ENCODE measurements at regions not wholly inside any gene's neighbourhood (a gene's known extent, or its start where the extent isn't known, plus 50 kb on each side); places are given as distances from the start of the nearest gene placed in this dataset.

GRCh38 chr20:59470521-59470920 is 133.8 kb upstream of the PHACTR3 start:
- no peak for TF ChIP-seq YY1 (IDR thresholded peaks at IDR 0.05; ENCODE audit: insufficient read depth, insufficient read length)
- H3K9ac ChIP-seq (ENCODE audit: insufficient read length, low read depth): no peak overlapping the region
- no peak overlapping the region for H3K4me3 ChIP-seq (ENCODE audit: insufficient read length, low read depth)
- H3K4me1 ChIP-seq (ENCODE audit: insufficient read depth, insufficient read length): peaks cover 17% of the 10 kb centered on the region
- H3K9me3 ChIP-seq (ENCODE audit: insufficient read depth, low read length): no peaks in the 10 kb centered on the region
- no peak for DNase-seq (ENCODE audit: low read depth, low spot score)
- no peaks in the 10 kb centered on the region for H3K27me3 ChIP-seq (ENCODE audit: insufficient read depth, insufficient read length)
- no peaks in the 10 kb centered on the region for H3K36me3 ChIP-seq (ENCODE audit: insufficient read depth, insufficient read length, low read length)

- no peak for DNase-seq (ENCODE audit: low read depth, low spot score)
- Histone ChIP-seq H3K9me3 (ENCODE audit: insufficient read depth, low read length) (no peaks in the 10 kb centered on the region), H3K4me3 (ENCODE audit: insufficient read length, low read depth) (no peak overlapping the region), H3K9ac (ENCODE audit: insufficient read length, low read depth) (no peak overlapping the region), H3K36me3 (ENCODE audit: insufficient read depth, insufficient read length, low read length) (no peaks in the 10 kb centered on the region), H3K4me1 (ENCODE audit: insufficient read depth, insufficient read length) (peaks cover 17% of the 10 kb centered on the region), H3K27me3 (ENCODE audit: insufficient read depth, insufficient read length) (no peaks in the 10 kb centered on the region)
- no peak for TF ChIP-seq YY1 (IDR thresholded peaks at IDR 0.05; ENCODE audit: insufficient read depth, insufficient read length)
- TF ChIP-seq ZNF274 (IDR thresholded peaks at IDR 0.05; ENCODE audit: low read depth, low read length): no peak
- TF ChIP-seq SUZ12 (IDR thresholded peaks at IDR 0.05; ENCODE audit: extremely low read depth, insufficient read depth, insufficient read length): no peak
Measured at GRCh38 chr20:59471653-59472421, 132.5 kb upstream of the PHACTR3 start.

GRCh38 chr20:59473742-59474141 is 130.6 kb upstream of the PHACTR3 start:
- no peaks in the 10 kb centered on the region for H3K9me3 ChIP-seq (ENCODE audit: insufficient read depth, low read length)
- H3K4me1 ChIP-seq (ENCODE audit: insufficient read depth, insufficient read length): peaks cover 15% of the 10 kb centered on the region
- no peak overlapping the region for H3K4me3 ChIP-seq (ENCODE audit: insufficient read length, low read depth)
- H3K27me3 ChIP-seq (ENCODE audit: insufficient read depth, insufficient read length): no peaks in the 10 kb centered on the region
- H3K9ac ChIP-seq (ENCODE audit: insufficient read length, low read depth): no peak overlapping the region
- no peaks in the 10 kb centered on the region for H3K36me3 ChIP-seq (ENCODE audit: insufficient read depth, insufficient read length, low read length)
- TF ChIP-seq SUZ12 (IDR thresholded peaks at IDR 0.05; ENCODE audit: extremely low read depth, insufficient read depth, insufficient read length) (no peak), ZNF274 (IDR thresholded peaks at IDR 0.05; ENCODE audit: low read depth, low read length) (no peak), YY1 (IDR thresholded peaks at IDR 0.05; ENCODE audit: insufficient read depth, insufficient read length) (no peak)
- no peak for DNase-seq (ENCODE audit: low read depth, low spot score)

- Histone ChIP-seq H3K36me3 (ENCODE audit: insufficient read depth, insufficient read length, low read length) (no peaks in the 10 kb centered on the region), H3K4me1 (ENCODE audit: insufficient read depth, insufficient read length) (no peaks in the 10 kb centered on the region), H3K9ac (ENCODE audit: insufficient read length, low read depth) (no peak overlapping the region), H3K4me3 (ENCODE audit: insufficient read length, low read depth) (no peak overlapping the region), H3K9me3 (ENCODE audit: insufficient read depth, low read length) (no peaks in the 10 kb centered on the region), H3K27me3 (ENCODE audit: insufficient read depth, insufficient read length) (no peaks in the 10 kb centered on the region)
- no peak for DNase-seq (ENCODE audit: low read depth, low spot score)
- no peak for TF ChIP-seq YY1 (IDR thresholded peaks at IDR 0.05; ENCODE audit: insufficient read depth, insufficient read length)
- TF ChIP-seq SUZ12 (IDR thresholded peaks at IDR 0.05; ENCODE audit: extremely low read depth, insufficient read depth, insufficient read length): no peak
- no peak for TF ChIP-seq ZNF274 (IDR thresholded peaks at IDR 0.05; ENCODE audit: low read depth, low read length)
Measured at GRCh38 chr20:59481067-59481466, 123.3 kb upstream of the PHACTR3 start.

GRCh38 chr20:59481477-59482018 is 122.8 kb upstream of the PHACTR3 start:
- no peak overlapping the region for H3K9ac ChIP-seq (ENCODE audit: insufficient read length, low read depth)
- H3K4me1 ChIP-seq (ENCODE audit: insufficient read depth, insufficient read length): no peaks in the 10 kb centered on the region
- H3K9me3 ChIP-seq (ENCODE audit: insufficient read depth, low read length): no peaks in the 10 kb centered on the region
- no peak overlapping the region for H3K4me3 ChIP-seq (ENCODE audit: insufficient read length, low read depth)
- no peak for DNase-seq (ENCODE audit: low read depth, low spot score)
- H3K36me3 ChIP-seq (ENCODE audit: insufficient read depth, insufficient read length, low read length): no peaks in the 10 kb centered on the region
- no peak for TF ChIP-seq SUZ12 (IDR thresholded peaks at IDR 0.05; ENCODE audit: extremely low read depth, insufficient read depth, insufficient read length)
- no peak for TF ChIP-seq YY1 (IDR thresholded peaks at IDR 0.05; ENCODE audit: insufficient read depth, insufficient read length)
- TF ChIP-seq ZNF274 (IDR thresholded peaks at IDR 0.05; ENCODE audit: low read depth, low read length): no peak
- H3K27me3 ChIP-seq (ENCODE audit: insufficient read depth, insufficient read length): no peaks in the 10 kb centered on the region

GRCh38 chr20:59482351-59483187 is 121.8 kb upstream of the PHACTR3 start:
- no peak overlapping the region for H3K4me3 ChIP-seq (ENCODE audit: insufficient read length, low read depth)
- no peak for DNase-seq (ENCODE audit: low read depth, low spot score)
- H3K9ac ChIP-seq (ENCODE audit: insufficient read length, low read depth): no peak overlapping the region
- H3K9me3 ChIP-seq (ENCODE audit: insufficient read depth, low read length): no peaks in the 10 kb centered on the region
- no peaks in the 10 kb centered on the region for H3K27me3 ChIP-seq (ENCODE audit: insufficient read depth, insufficient read length)
- no peaks in the 10 kb centered on the region for H3K36me3 ChIP-seq (ENCODE audit: insufficient read depth, insufficient read length, low read length)
- TF ChIP-seq SUZ12 (IDR thresholded peaks at IDR 0.05; ENCODE audit: extremely low read depth, insufficient read depth, insufficient read length) (no peak), YY1 (IDR thresholded peaks at IDR 0.05; ENCODE audit: insufficient read depth, insufficient read length) (no peak), ZNF274 (IDR thresholded peaks at IDR 0.05; ENCODE audit: low read depth, low read length) (no peak)
- H3K4me1 ChIP-seq (ENCODE audit: insufficient read depth, insufficient read length): no peaks in the 10 kb centered on the region

GRCh38 chr20:59483481-59483880 is 120.9 kb upstream of the PHACTR3 start:
- H3K27me3 ChIP-seq (ENCODE audit: insufficient read depth, insufficient read length): no peaks in the 10 kb centered on the region
- TF ChIP-seq SUZ12 (IDR thresholded peaks at IDR 0.05; ENCODE audit: extremely low read depth, insufficient read depth, insufficient read length) (no peak), ZNF274 (IDR thresholded peaks at IDR 0.05; ENCODE audit: low read depth, low read length) (no peak), YY1 (IDR thresholded peaks at IDR 0.05; ENCODE audit: insufficient read depth, insufficient read length) (no peak)
- no peaks in the 10 kb centered on the region for H3K36me3 ChIP-seq (ENCODE audit: insufficient read depth, insufficient read length, low read length)
- no peaks in the 10 kb centered on the region for H3K4me1 ChIP-seq (ENCODE audit: insufficient read depth, insufficient read length)
- DNase-seq (ENCODE audit: low read depth, low spot score): no peak
- no peaks in the 10 kb centered on the region for H3K9me3 ChIP-seq (ENCODE audit: insufficient read depth, low read length)
- H3K4me3 ChIP-seq (ENCODE audit: insufficient read length, low read depth): no peak overlapping the region
- no peak overlapping the region for H3K9ac ChIP-seq (ENCODE audit: insufficient read length, low read depth)
